HG03108 (cell line): ENCODE measurements at regions not wholly inside any gene's neighbourhood (a gene's known extent, or its start where the extent isn't known, plus 50 kb on each side); places are given as distances from the start of the nearest gene placed in this dataset.
A peak's percentile ranks its signal among the peaks of the same experiment; 100 is the strongest.

Source experiments
- ATAC-seq: cut with Tn5 transposase; IDR thresholded peaks from one replicate; pipeline ENCODE4 v1.9.1; 2021; ENCODE audit warnings: moderate library complexity; ENCODE audit not compliant: unreplicated experiment

DNA sequence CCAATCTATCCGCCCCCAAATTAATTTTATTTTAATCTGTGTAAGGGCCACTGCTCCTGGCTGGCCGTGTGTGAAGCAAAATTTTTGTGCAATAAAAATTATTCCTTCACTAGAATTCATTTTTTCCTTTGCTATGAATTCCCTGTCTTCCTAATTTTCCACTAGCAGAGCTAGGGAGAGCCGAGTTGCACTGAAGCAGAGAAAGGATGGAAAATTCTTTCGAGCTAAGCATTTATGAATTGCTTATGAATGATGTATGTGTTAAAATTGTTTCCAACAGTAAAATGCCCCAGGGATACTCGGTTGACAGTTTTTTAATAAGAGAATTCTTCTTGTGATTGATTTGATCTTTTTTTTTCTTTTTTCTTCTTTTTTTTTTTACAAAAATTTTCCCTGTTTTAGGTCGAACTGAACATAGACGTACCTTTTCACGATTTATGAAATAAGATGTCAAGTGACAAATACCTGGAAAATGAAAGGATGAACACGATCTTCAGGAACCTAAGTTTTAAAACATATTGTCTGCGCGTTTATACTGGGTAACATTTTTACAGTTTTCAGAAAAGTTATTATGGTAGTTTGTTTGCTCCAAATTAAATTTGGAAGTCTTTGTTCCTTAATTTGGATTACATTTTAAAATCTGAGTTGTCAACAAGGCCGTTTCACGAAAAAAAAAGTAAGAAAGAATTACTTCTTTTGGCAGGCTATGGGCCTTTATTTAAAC, 288.8 kb upstream of the NFE2L3 start:
- no peak for ATAC-seq

DNA sequence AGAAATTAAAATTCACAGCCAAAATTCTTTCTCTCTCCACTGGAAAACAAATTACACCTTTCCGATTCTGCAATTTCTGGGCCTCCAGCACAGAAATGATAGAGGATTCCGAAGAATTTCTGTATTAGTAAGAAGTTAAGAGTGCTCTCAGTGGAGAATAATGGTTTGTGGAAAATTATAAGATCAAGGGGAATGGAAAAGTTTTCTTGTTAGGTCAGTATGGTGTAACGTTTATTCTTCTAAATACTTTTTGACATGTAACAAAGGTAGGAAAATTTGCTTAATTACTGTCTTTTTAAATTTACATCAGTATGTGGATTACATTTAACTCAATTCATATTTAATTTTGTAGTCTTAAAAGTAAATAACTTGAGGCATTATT, 288.3 kb upstream of the NFE2L3 start:
- ATAC-seq, result no peak

DNA sequence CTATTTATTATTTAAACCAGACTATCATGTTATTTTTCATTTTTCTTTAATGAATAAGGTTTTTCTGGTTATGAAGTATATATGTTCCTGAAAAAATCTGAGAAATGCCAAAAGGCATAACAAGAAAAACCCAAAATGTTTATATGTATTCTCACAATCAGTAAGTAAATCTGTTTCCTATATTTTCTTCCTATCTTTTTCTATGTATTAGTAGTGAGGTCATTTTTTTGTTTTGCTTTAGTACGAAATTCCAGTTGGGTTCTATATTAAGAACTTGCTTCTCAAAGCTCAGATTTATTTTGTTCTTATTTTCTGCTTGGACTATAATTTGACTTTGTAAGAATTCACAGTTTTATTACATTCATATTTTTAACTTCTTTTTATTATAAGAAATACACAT, 287.5 kb upstream of the NFE2L3 start:
- ATAC-seq, result no peak

DNA sequence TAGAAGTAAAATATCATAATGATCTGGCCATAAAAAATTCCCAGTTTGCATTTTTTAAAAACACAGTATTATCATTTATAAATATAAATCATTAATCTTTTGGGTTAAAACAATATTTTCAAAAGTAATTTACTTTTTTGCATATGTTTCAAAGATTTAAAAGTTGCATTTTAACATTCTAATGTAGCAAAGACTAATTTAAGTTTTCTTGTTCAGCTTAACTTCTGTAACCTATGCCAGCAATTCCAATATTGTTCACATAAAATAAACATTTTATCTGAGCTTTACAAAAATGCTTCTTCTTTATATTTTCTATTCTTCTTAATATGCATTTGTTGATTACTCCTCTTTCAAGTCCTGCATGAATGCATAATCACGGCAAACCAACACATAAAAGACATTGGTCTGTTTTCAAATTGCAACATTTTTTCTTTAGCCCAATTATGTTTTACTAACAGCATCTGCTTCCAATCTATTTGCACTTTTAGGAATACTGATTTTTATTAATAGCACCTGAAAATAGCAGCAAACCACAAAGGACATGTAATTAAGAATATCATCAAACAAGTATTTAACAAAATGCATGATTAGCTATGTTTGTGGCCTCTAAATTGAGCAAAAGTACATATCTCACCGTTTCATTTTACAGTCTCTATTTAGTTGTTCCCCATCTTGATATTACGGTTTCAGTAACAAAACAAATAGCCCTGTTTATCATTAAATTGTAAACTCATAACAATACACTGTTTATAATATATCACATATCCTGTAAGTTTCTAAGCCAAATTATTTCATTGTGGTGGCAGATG, 286.9 kb upstream of the NFE2L3 start:
- ATAC-seq, result no peak

DNA sequence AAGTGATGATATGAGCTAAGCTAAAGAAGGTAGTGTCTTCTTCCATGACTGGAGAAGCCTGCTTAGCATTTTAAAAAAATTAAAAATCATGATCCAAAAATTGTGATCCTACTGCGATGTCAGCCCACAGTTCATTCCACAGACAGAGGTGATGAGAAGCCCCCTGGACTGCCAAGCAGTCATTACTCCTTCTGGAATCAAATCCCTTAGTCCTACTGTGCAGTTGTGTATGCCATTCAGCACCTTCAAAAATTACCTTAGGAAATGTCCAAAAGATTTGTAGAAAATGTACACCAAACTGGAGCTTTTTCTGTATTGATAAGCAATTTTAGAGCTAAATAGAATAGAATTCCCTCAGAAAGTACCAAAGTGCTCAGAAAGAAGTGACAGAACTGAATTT, 283.5 kb upstream of the NFE2L3 start:
- ATAC-seq, result no peak

DNA sequence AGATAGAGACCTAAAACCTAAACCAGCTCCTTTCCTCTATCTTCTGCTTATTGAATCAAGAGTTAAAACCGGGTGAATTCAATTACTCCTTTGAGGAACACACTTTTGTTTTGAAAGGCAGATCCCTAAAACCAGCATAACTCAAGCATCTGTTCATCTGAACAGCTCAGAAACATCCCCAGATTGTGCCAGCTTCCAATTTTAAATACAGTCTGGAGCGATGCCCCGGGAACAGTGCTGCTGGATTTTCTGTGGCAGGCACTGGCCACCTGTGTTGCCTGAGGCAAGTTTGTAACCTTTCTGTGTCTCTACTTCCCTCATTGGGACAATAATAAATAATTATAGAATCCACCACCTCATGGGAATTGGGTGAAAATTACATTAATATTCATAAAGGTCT, 281.4 kb upstream of the NFE2L3 start:
- no peak for ATAC-seq

DNA sequence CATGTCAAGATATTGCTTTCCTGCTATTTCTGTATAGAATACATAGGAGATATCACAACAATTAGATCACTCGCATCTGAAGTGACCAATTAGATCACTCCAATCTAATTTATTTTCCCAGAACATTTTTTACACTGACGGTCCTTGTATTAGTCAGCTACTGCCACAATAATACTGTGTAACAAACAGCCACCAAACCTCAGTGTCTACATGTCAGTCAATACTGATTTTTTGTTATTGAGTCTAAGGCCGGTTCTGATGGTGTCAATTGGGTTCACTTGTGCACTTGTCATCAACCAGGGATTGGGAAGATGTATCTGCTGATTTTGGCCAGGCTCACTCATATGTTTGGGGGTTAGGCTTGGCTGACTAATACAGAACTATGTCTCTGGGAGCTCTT, 275.9 kb upstream of the NFE2L3 start:
- no peak for ATAC-seq

DNA sequence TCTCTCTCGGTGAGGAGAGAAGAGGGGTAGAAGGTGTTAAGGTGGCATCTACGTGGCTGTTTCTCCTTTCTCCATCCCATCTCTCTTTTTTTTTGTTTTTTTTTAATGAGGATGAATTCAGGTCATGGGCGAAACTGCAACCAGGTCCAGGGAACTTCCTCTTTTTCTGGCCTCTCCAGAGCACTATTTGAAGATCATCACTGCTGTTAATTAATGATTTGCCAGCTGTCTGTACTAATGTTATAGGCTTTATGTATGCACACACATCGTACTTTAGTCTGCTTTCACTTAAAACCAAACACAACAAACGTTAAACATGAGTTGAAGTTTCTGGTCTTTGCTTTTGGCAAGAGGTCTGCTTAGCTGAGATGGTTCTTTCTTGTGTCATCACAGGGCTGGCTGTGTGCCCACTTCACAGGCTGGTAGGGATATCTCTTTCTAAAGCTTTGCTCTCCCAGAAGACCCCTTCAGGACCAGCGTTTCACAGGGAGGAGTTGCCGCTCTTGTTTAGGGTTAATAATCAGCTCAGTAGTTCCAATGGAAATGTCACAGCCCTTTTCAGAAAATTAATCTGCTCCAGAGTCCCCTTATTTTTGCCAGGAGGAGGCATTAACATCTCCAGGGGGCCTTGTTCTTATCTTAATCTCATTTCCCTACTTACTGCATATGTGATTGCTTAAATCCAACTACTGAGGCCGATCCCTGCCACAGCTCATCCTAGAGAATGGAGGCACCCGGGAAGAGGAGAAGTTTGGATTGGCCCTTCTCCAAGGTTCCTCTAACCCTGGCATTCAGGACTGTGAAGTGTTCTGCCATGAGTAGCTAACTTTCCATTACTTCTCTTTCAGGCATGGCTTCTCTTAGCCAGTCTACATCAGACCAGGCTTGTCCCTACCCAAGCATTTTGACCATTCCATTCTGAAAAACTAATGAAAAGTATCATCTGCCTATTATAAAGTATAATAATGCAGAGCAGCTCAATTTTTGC, 273.9 kb upstream of the NFE2L3 start:
- peak; percentile 74 for ATAC-seq

DNA sequence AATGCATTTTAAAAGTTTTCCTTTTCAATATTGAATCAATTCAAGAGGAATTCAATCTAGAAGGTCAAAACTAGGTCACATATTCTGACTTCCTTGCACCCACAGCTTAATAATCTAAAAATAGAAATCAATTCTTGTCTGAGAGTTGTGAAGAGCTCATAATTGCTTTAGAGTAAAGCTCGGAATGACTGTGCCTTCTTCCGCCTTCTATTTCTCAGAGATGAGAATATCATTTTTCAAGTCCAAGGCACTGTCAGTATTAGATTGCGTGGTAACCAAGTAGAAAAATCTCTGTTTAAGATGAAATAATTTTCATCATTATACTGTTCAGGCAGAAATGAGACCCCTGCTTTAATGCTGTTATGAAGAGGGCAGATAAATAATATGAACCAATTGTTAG, 272.2 kb upstream of the NFE2L3 start:
- no peak for ATAC-seq

DNA sequence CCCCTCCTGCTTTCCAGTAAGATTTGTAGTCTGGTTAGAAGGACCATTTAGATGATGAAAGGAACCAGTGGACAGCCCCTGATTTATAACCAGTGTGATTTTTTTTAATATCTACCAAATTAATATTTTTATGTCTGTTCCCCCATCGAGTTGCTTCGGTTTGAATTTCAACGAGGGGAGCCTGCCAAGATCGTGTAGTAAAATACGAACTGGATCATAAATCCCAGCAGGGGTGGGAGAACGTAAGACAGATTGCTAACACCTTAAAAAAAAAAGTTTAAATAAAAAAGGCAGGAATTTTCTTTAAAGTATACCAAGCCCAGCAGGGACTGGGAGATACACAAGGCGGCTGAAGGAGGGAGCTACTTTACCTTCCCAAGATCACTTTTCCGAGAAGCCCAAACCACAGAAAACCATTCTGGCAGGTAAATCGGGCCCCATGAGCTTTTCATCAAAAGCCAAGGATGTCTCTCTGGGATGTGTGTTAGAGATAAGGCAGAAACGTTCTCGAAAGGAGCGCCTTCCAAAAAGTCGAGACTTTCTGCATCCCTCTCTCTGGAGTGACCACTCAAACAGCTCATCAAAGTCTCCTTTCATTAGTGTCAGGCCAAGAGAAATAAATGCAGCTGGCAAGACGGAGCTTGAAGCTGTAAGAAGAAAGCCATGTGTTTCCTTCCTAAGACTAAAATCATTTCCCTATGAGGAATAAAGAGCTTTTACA, 270.5 kb upstream of the NFE2L3 start:
- ATAC-seq, result no peak

DNA sequence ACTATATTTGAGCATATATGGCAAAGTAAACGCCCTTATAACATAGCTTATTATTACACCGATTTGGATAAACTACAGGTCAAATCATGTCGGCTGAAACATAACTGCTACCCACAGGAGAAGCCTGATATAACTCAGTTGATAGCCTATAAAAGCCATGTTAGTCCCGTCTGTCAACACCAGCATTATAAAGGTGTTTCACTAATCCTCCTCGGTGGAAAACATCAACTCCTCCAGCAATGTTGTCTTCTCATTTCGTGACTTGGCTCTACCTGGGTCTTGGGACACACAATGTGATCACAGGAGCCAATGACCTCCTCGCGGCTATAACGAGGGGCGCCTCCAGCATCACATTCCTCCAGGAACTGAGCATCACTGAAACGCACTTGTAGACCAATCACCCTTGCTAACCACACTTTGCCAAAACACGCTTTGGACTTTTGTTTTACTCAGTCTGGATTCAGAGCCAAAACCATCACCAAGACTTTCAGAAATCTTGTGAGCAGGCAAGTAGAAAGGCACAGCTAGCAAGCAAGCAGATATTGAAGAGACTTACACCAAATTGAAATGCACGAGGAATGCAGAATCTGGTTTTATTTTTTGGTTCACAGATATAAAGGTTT, 269.7 kb upstream of the NFE2L3 start:
- no peak for ATAC-seq

DNA sequence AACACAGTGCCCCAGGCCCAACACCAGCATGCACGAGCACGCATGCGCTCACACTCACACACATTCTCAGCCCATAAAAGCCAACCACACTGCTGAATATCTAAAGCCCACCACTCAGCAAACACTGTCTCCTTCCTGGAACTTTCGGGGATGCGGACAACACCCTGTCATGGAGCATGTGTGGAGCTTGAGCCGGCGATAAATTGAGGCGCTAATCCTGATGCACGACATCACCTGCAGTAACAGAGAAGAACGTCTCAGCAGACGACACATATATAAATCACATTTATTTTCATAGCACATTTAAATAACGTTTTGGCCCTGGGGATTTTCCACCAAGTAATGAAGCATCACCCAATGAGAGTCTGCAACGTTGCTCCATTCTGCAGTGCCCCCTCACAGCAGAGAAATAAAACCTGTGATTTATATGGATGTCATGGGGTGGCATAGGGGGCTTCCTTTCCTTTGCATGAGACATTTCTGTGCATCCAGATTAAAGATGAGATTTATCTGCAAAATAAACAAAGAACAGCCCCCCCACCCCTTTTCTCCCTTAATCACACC, 267.7 kb upstream of the NFE2L3 start:
- no peak for ATAC-seq

DNA sequence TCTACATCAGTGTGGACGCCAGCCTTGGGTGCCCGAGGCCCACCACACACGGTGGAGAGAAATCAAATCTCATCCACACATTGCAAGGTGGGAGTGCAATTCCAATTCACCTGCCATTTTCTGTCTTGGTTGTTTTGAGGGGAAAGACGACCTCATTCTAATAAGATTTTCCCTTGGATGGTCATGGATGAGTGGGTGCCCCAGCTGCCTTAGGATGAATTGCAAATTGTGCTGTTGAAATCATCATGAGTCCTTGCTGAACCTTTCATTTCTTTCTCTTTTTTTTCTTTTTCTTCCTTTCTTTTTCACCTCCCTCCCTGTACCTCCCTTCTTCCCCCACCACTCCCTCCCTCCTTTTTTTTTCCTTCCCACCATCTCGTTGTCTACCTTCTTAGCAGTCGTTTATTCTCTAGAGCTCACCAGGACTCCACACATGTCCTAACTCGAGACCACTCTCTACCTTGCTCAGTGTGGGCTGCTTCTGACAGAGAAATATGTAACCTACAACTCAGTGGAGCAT, 266.9 kb upstream of the NFE2L3 start:
- ATAC-seq, result no peak

DNA sequence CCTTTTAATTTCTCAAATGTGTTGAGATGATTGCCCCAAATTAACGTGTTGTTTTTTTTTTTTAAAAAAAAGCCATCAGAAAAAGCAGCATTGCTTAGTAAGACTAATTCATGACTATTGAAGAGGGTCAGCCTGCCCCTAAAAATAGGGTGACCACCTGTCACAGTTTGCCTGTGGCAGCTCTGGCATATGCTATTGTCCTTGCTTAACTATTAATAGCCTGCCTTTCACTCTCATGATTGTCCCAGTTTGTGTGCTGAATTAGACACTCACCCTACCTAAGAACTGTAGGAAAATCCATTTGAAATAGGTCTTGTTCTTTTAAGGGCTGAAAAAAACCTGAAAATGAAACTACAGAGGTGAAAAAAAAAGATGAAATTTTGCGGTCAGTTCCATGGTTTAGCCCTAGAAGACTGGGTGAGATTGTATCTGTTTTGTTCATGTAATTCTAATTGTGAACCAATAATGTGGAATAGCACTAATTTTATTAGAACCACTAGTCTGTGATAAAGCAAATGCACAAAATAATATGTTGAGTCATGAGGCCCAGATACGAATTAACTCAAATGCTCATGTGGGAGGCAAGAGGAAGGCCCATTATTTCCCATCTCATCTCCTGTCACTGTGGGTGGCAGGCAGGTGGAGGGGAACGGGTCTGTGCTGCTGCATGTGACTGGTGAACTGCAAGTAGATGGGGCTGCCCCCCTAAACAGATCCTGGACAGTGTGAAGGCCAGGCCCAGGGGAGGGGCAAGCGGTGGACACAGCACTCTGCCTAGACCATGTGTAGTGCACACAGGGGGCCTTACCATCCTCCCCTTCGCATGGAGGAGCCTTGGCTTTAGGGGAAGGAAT, 265.4 kb upstream of the NFE2L3 start:
- no peak for ATAC-seq

DNA sequence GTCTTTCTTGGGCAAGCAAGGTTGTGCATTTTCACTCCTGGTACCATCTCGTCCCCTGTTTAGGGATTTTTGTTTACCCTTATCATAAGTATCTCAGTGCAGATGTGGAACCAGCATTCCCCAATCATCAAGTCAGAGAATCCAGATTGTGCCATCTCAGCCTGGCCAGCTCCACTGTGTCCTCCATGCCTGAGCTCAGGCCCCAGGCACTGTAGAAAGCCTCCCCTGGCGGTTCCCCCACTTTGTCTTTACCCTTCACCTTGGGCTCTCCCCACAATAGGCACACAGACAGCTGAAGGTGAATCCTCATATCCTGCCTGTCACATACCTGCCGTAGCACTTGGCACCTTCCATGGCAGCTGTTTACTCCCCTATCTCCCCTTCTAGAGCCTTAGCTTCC, 264.7 kb upstream of the NFE2L3 start:
- ATAC-seq, result no peak

DNA sequence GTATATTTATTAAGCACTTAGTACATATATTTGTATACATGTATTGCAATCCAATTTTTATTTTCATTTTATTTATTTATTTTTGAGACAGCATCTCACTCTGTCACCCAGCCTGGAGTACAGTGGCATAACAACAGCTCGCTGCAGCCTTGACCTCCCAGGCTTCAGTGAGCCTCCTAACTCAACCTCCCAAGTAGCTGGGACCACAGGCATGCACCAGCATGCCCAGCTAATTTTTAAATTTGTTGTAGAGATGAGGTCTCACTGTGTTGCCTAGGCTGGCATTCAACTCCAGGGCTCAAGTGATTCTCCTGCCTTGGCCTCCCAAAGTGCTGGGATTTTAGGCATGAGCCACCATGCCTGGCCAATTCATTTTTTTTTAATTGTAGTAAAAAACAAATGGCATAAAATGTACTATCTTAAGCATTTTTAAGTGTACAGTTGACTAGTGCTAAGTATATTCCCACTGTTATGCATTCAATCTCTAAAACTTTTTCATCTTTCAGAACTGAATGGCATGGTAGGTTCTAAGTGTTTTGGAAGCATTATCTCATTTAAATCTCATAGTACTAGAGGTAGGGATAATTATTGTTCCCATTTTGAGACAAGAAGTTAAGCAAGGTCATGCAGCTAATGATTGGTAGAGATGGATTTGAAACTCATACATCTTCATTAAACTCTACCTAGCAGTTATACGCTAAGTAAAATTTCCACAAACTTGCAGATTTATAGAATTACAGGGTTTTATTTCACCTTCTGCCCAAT, 264.0 kb upstream of the NFE2L3 start:
- no peak for ATAC-seq

DNA sequence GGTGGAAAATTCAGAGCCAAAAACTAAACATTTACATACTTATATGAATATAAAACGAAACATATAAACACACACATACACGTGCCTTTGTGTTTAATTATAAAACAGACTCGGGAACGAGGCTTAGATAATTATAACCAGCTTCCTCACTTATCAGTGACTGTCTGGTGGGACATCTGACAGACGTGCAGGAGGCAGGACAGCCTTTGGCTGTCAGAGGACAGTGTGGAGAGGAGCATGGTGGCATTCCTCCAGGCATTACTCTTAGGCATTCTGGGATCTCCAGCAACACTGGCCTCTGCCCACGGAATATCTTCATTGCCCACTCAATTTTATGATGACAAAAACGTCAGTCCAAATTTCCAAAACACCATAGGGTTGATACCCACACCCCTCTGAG, 262.2 kb upstream of the NFE2L3 start:
- no peak for ATAC-seq

DNA sequence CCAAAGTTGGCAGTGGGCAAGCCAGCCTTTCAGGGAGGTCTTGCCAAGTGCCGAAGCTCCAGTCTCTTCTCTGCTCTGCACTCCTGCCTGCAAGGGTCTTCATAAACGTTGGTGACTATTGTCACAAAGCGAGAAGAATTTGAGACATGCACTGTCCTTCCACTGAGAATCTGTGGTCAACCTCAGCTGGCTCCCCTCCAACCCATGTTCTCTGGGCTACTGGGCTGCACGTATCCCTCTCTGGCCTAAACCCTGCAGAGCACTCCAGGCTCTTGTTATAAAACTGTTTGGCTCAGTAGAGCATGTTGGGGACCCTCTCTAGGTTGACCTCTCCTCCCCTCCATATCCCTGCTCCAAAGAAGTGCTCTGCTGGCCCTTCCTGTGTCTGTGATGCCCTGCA, 260.4 kb upstream of the NFE2L3 start:
- no peak for ATAC-seq
